Naive thymus-derived CD4-positive, alpha-beta T cell (primary cell): ENCODE measurements at regions not wholly inside any gene's neighbourhood (a gene's known extent, or its start where the extent isn't known, plus 50 kb on each side); places are given as distances from the start of the nearest gene placed in this dataset.

ENCODE experiments used
- ATAC-seq: fragments of 150-1000 bp; cut with Tn5 transposase; 2 replicates; pipeline ENCODE4 v1.10.0; 2021; ENCODE audit warnings: mild to moderate bottlenecking, moderate library complexity
- CTCF ChIA-PET: fragments of 350-600 bp; sonication (Branson Sonifier 250); formaldehyde crosslinking; loops from one replicate; lab custom pipeline; 2021; ENCODE audit warnings: antibody characterized with exemption; lab: Charles Lee
- POLR2A ChIA-PET: fragments of 350-600 bp; sonication (Branson Sonifier 250); formaldehyde crosslinking; loops from one replicate; lab custom pipeline; 2021; ENCODE audit warnings: antibody characterized with exemption, inconsistent platforms; lab: Charles Lee
- DNase-seq, 9 donors: peaks; one replicate each; pipeline versions ENCODE4 v3.0.0 to v3.0.0-alpha.2; 2020 to 2022; ENCODE audit warnings: mixed read lengths in 1 of 9
- H3K27ac ChIP-seq: one replicate; pipeline ENCODE4 v1.7.0; 2013; ENCODE audit warnings: mild to moderate bottlenecking, low read depth, low read length, moderate library complexity
- H3K27me3 ChIP-seq, 2 donors: one replicate each; pipeline ENCODE4 v1.7.0; 2013; ENCODE audit warnings: low read length in 2 of 2, mild to moderate bottlenecking in 2 of 2, moderate library complexity in 2 of 2; ENCODE audit not compliant: control insufficient read depth in 2 of 2, insufficient read depth in 2 of 2
- H3K36me3 ChIP-seq, 3 experiments: 1 replicate in 2 of 3; 2 replicates in 1 of 3; pipeline ENCODE4 v1.7.0; 2013; ENCODE audit warnings: low read length in 3 of 3, mild to moderate bottlenecking in 3 of 3, moderate library complexity in 1 of 3; ENCODE audit not compliant: insufficient read depth in 3 of 3, control insufficient read depth in 2 of 3
- H3K4me1 ChIP-seq, 2 donors: one replicate each; pipeline ENCODE4 v1.7.0; 2013; ENCODE audit warnings: low read length in 2 of 2, mild to moderate bottlenecking in 2 of 2, moderate library complexity in 1 of 2; ENCODE audit not compliant: control insufficient read depth in 2 of 2, insufficient read depth in 2 of 2
- H3K4me3 ChIP-seq: 2 replicates; pipeline ENCODE4 v1.7.0; 2013; ENCODE audit warnings: mild to moderate bottlenecking, low read length
- H3K9me3 ChIP-seq, 3 experiments: 1 replicate in 2 of 3; 2 replicates in 1 of 3; pipeline ENCODE4 v1.7.0; 2013; ENCODE audit warnings: low read length in 3 of 3; ENCODE audit not compliant: control insufficient read depth in 2 of 3
- H3K27ac Mint-ChIP-seq, 9 donors: one replicate each; pipeline ENCODE4 v1.8.0; 2020 to 2022; ENCODE audit warnings: mixed read lengths in 9 of 9, mild to moderate bottlenecking in 8 of 9, moderate library complexity in 5 of 9, inconsistent platforms in 2 of 9
- H3K27me3 Mint-ChIP-seq, 5 donors: one replicate each; pipeline ENCODE4 v1.8.0; 2021 to 2022; ENCODE audit warnings: mixed read lengths in 5 of 5, mild to moderate bottlenecking in 1 of 5
- H3K36me3 Mint-ChIP-seq, 5 donors: one replicate each; pipeline ENCODE4 v1.8.0; 2020 to 2022; ENCODE audit warnings: mixed read lengths in 5 of 5, mild to moderate bottlenecking in 3 of 5, inconsistent platforms in 1 of 5
- H3K4me1 Mint-ChIP-seq, 7 donors: one replicate each; pipeline ENCODE4 v1.8.0; 2020 to 2022; ENCODE audit warnings: mixed read lengths in 7 of 7, mild to moderate bottlenecking in 3 of 7, inconsistent platforms in 1 of 7
- H3K4me3 Mint-ChIP-seq, 10 donors: one replicate each; pipeline ENCODE4 v1.8.0; 2020 to 2022; ENCODE audit warnings: mild to moderate bottlenecking in 10 of 10, mixed read lengths in 10 of 10, moderate library complexity in 6 of 10, inconsistent platforms in 2 of 10
- H3K9me3 Mint-ChIP-seq, 11 donors: one replicate each; pipeline ENCODE4 v1.8.0; 2020 to 2022; ENCODE audit warnings: mixed read lengths in 11 of 11, mild to moderate bottlenecking in 4 of 11, inconsistent platforms in 1 of 11, moderate library complexity in 1 of 11
- intact Hi-C, 2 donors: fragments of 100-400 bp; cut with micrococcal nuclease; formaldehyde crosslinking; loops; one replicate each; pipeline ENCODE4 v1.15.1; 2023

- Histone ChIP-seq H3K36me3 (no peaks in the 10 kb centered on the region), H3K9me3 (no peaks in the 10 kb centered on the region), H3K27me3 (no peaks in the 10 kb centered on the region), H3K4me1 (no peaks in the 10 kb centered on the region), H3K27ac (no peak overlapping the region), H3K4me3 (no peak overlapping the region)
- H3K36me3 Mint-ChIP-seq = peaks cover 0 to 5% (median 0%) of the 10 kb centered on the region in 5 donors
- no peak overlapping the region for H3K4me3 Mint-ChIP-seq
- intact Hi-C loops = no loop called here
- H3K9me3 Mint-ChIP-seq = peaks cover 0 to 20% (median 5%) of the 10 kb centered on the region in 11 donors
- no peak for ATAC-seq
- no peaks in the 10 kb centered on the region for H3K4me1 Mint-ChIP-seq
- no peak overlapping the region for H3K27ac Mint-ChIP-seq
- ChIA-PET POLR2A (no interaction called here), CTCF (no interaction called here)
- DNase-seq = no peak
- H3K27me3 Mint-ChIP-seq = no peaks in the 10 kb centered on the region
These were observed 926.6 kb upstream of the MBL2 start for GRCh38 chr10:53699231-53699630.

GRCh38 chr10:53697038-53697437, 924.5 kb upstream of the MBL2 start:
- ATAC-seq = no peak
- ChIA-PET POLR2A (no interaction called here), CTCF (no interaction called here)
- peaks cover 0 to 20% (median 5%) of the 10 kb centered on the region in 11 donors for H3K9me3 Mint-ChIP-seq
- intact Hi-C loops = no loop called here
- no peaks in the 10 kb centered on the region for H3K4me1 Mint-ChIP-seq
- no peaks in the 10 kb centered on the region for H3K36me3 ChIP-seq
- no peak for DNase-seq
- no peak overlapping the region for H3K4me3 ChIP-seq
- no peaks in the 10 kb centered on the region for H3K4me1 ChIP-seq
- no peak overlapping the region for H3K27ac ChIP-seq
- H3K27me3 ChIP-seq = no peaks in the 10 kb centered on the region
- no peak overlapping the region for H3K4me3 Mint-ChIP-seq
- peaks cover 0 to 5% (median 0%) of the 10 kb centered on the region in 5 donors for H3K36me3 Mint-ChIP-seq
- H3K27ac Mint-ChIP-seq = no peak overlapping the region
- H3K9me3 ChIP-seq = no peaks in the 10 kb centered on the region
- no peaks in the 10 kb centered on the region for H3K27me3 Mint-ChIP-seq

GRCh38 chr10:53690524-53691240, 918.1 kb upstream of the MBL2 start:
- Mint-ChIP-seq H3K27ac (no peak overlapping the region), H3K4me3 (no peak overlapping the region), H3K27me3 (no peaks in the 10 kb centered on the region), H3K36me3 (no peaks in the 10 kb centered on the region), H3K9me3 (peaks cover 0 to 10% (median 2%) of the 10 kb centered on the region in 11 donors), H3K4me1 (no peaks in the 10 kb centered on the region)
- Histone ChIP-seq H3K4me1 (no peaks in the 10 kb centered on the region), H3K27ac (no peak overlapping the region), H3K36me3 (no peaks in the 10 kb centered on the region), H3K4me3 (no peak overlapping the region), H3K9me3 (no peaks in the 10 kb centered on the region), H3K27me3 (no peaks in the 10 kb centered on the region)
- DNase-seq (no peak), ATAC-seq (no peak)
- ChIA-PET CTCF (no interaction called here), POLR2A (no interaction called here)
- intact Hi-C loops = no loop called here

GRCh38 chr10:53687800-53688199, 915.2 kb upstream of the MBL2 start:
- Mint-ChIP-seq H3K27me3 (no peaks in the 10 kb centered on the region), H3K9me3 (peaks cover 0 to 15% (median 3%) of the 10 kb centered on the region in 11 donors), H3K27ac (no peak overlapping the region), H3K4me1 (no peaks in the 10 kb centered on the region), H3K4me3 (no peak overlapping the region), H3K36me3 (no peaks in the 10 kb centered on the region)
- H3K27me3 ChIP-seq = no peaks in the 10 kb centered on the region
- ATAC-seq (no peak), DNase-seq (no peak)
- intact Hi-C loops = no loop called here
- ChIA-PET CTCF (no interaction called here), POLR2A (no interaction called here)
- H3K4me1 ChIP-seq = no peaks in the 10 kb centered on the region
- no peak overlapping the region for H3K4me3 ChIP-seq
- no peak overlapping the region for H3K27ac ChIP-seq
- H3K9me3 ChIP-seq = no peaks in the 10 kb centered on the region
- H3K36me3 ChIP-seq = no peaks in the 10 kb centered on the region

- H3K36me3 ChIP-seq = no peaks in the 10 kb centered on the region
- H3K27ac ChIP-seq = no peak overlapping the region
- H3K4me3 ChIP-seq = no peak overlapping the region
- H3K4me1 ChIP-seq = no peaks in the 10 kb centered on the region
- POLR2A ChIA-PET = no interaction called here
- no peak for DNase-seq
- CTCF ChIA-PET = no interaction called here
- no peak for ATAC-seq
- Mint-ChIP-seq H3K4me1 (no peaks in the 10 kb centered on the region), H3K4me3 (no peak overlapping the region), H3K27ac (no peak overlapping the region), H3K9me3 (peaks cover 1 to 19% (median 4%) of the 10 kb centered on the region in 11 donors), H3K36me3 (no peaks in the 10 kb centered on the region), H3K27me3 (no peaks in the 10 kb centered on the region)
- H3K9me3 ChIP-seq = no peaks in the 10 kb centered on the region
- intact Hi-C loops = no loop called here
- no peaks in the 10 kb centered on the region for H3K27me3 ChIP-seq
These were observed 910.3 kb upstream of the MBL2 start for GRCh38 chr10:53682885-53683284.

GRCh38 chr10:53682458-53682857, 909.9 kb upstream of the MBL2 start:
- H3K27me3 Mint-ChIP-seq = no peaks in the 10 kb centered on the region
- DNase-seq (no peak), ATAC-seq (no peak)
- POLR2A ChIA-PET = no interaction called here
- no peaks in the 10 kb centered on the region for H3K4me1 Mint-ChIP-seq
- no peaks in the 10 kb centered on the region for H3K27me3 ChIP-seq
- H3K27ac ChIP-seq = no peak overlapping the region
- CTCF ChIA-PET = no interaction called here
- intact Hi-C loops = no loop called here
- no peaks in the 10 kb centered on the region for H3K36me3 Mint-ChIP-seq
- no peaks in the 10 kb centered on the region for H3K9me3 ChIP-seq
- no peak overlapping the region for H3K4me3 ChIP-seq
- H3K27ac Mint-ChIP-seq = no peak overlapping the region
- H3K36me3 ChIP-seq = no peaks in the 10 kb centered on the region
- H3K9me3 Mint-ChIP-seq = peaks cover 1 to 19% (median 3%) of the 10 kb centered on the region in 11 donors
- H3K4me1 ChIP-seq = no peaks in the 10 kb centered on the region
- no peak overlapping the region for H3K4me3 Mint-ChIP-seq

- ChIA-PET POLR2A (no interaction called here), CTCF (no interaction called here)
- ATAC-seq = no peak
- no peak for DNase-seq
- H3K27me3 Mint-ChIP-seq = no peaks in the 10 kb centered on the region
- no peak overlapping the region for H3K27ac Mint-ChIP-seq
- no peaks in the 10 kb centered on the region for H3K36me3 ChIP-seq
- H3K9me3 ChIP-seq = no peaks in the 10 kb centered on the region
- no peak overlapping the region for H3K4me3 Mint-ChIP-seq
- no peaks in the 10 kb centered on the region for H3K4me1 Mint-ChIP-seq
- no peak overlapping the region for H3K27ac ChIP-seq
- H3K36me3 Mint-ChIP-seq = no peaks in the 10 kb centered on the region
- intact Hi-C loops = no loop called here
- peaks cover 0 to 14% (median 3%) of the 10 kb centered on the region in 11 donors for H3K9me3 Mint-ChIP-seq
- no peak overlapping the region for H3K4me3 ChIP-seq
- no peaks in the 10 kb centered on the region for H3K27me3 ChIP-seq
- H3K4me1 ChIP-seq = no peaks in the 10 kb centered on the region
These were observed 907.1 kb upstream of the MBL2 start for GRCh38 chr10:53679666-53680065.
